HL-60 (cell line): ENCODE measurements at regions not wholly inside any gene's neighbourhood (a gene's known extent, or its start where the extent isn't known, plus 50 kb on each side); places are given as distances from the start of the nearest gene placed in this dataset.

Experiments
- POLR2AphosphoS5 ChIP-seq: IDR thresholded peaks from 2 replicates; pipeline ENCODE4 v1.6.1; 2012; ENCODE audit warnings: low read depth
- REST ChIP-seq: IDR thresholded peaks from 2 replicates; pipeline ENCODE4 v1.6.1; 2012; ENCODE audit warnings: low read depth; ENCODE audit not compliant: insufficient replicate concordance
- TF ChIP-seq, protein P1 (sequence below): IDR thresholded peaks from one replicate; pipeline ENCODE4 v1.5.1; 2011; ENCODE audit warnings: low read length, control low read depth, inconsistent platforms; ENCODE audit not compliant: insufficient read depth

GRCh38 chr7:130929896-130930659, 196.1 kb upstream of the KLF14 start:
- TF ChIP-seq, protein P1, sequence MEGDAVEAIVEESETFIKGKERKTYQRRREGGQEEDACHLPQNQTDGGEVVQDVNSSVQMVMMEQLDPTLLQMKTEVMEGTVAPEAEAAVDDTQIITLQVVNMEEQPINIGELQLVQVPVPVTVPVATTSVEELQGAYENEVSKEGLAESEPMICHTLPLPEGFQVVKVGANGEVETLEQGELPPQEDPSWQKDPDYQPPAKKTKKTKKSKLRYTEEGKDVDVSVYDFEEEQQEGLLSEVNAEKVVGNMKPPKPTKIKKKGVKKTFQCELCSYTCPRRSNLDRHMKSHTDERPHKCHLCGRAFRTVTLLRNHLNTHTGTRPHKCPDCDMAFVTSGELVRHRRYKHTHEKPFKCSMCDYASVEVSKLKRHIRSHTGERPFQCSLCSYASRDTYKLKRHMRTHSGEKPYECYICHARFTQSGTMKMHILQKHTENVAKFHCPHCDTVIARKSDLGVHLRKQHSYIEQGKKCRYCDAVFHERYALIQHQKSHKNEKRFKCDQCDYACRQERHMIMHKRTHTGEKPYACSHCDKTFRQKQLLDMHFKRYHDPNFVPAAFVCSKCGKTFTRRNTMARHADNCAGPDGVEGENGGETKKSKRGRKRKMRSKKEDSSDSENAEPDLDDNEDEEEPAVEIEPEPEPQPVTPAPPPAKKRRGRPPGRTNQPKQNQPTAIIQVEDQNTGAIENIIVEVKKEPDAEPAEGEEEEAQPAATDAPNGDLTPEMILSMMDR: no peak
- no peak for TF ChIP-seq REST
- TF ChIP-seq POLR2AphosphoS5: no peak
